A673 (cell line): ENCODE measurements at regions not wholly inside any gene's neighbourhood (a gene's known extent, or its start where the extent isn't known, plus 50 kb on each side); places are given as distances from the start of the nearest gene placed in this dataset.

Experiments used
- BruUV-seq: library from RNA; stranded (reverse); fragments of 400-500 nt; replicated peaks from 2 replicates; lab custom pipeline; 2021; lab: Mats Ljungman, UMichigan
- CTCF ChIA-PET: fragments of 300-600 bp; sonication (Branson Sonifier 250); formaldehyde crosslinking; loops from one replicate; lab custom pipeline; 2022; ENCODE audit warnings: antibody characterized with exemption; lab: Charles Lee
- POLR2A ChIA-PET: fragments of 300-600 bp; sonication (Branson Sonifier 250); formaldehyde crosslinking; loops from one replicate; lab custom pipeline; 2022; ENCODE audit warnings: antibody characterized with exemption; ENCODE audit not compliant: low non-redundant PET; lab: Charles Lee
- DNase-seq: peaks from one replicate; pipeline ENCODE4 v3.0.0-alpha.2; 2015; ENCODE audit warnings: low spot score
- H3K27ac ChIP-seq: fragments of 200-600 bp; sonication (generic); 2 replicates; pipeline ENCODE4 v1.5.1; 2016; ENCODE audit warnings: mixed run types, low read depth, mild to moderate bottlenecking, mixed read lengths, antibody characterized with exemption, low read length; ENCODE audit not compliant: poor library complexity, severe bottlenecking
- H3K27me3 ChIP-seq: fragments of 200-600 bp; sonication (generic); replicated peaks from 2 replicates; pipeline ENCODE4 v1.6.1; 2017; ENCODE audit warnings: mixed run types, low read depth, mild to moderate bottlenecking, mixed read lengths, antibody characterized with exemption, low read length; ENCODE audit not compliant: insufficient read depth, poor library complexity
- H3K36me3 ChIP-seq: fragments of 200-600 bp; sonication (generic); 2 replicates; pipeline ENCODE4 v1.6.1; 2016; ENCODE audit warnings: mixed run types, mild to moderate bottlenecking, mixed read lengths, antibody characterized with exemption, low read length; ENCODE audit not compliant: insufficient read depth, poor library complexity, severe bottlenecking
- H3K4me1 ChIP-seq: fragments of 200-600 bp; sonication (generic); 2 replicates; pipeline ENCODE4 v1.6.1; 2017; ENCODE audit warnings: mixed run types, mild to moderate bottlenecking, mixed read lengths, antibody characterized with exemption, low read length; ENCODE audit not compliant: insufficient read depth, poor library complexity, severe bottlenecking
- H3K4me3 ChIP-seq: fragments of 200-600 bp; sonication (generic); 2 replicates; pipeline ENCODE4 v1.5.1; 2016; ENCODE audit warnings: low read depth, mixed run types, mild to moderate bottlenecking, mixed read lengths, low read length; ENCODE audit not compliant: poor library complexity, severe bottlenecking
- H3K9me3 ChIP-seq: fragments of 200-600 bp; sonication (generic); 2 replicates; pipeline ENCODE4 v1.6.1; 2016; ENCODE audit warnings: mixed run types, low read depth, mild to moderate bottlenecking, mixed read lengths, antibody characterized with exemption, low read length; ENCODE audit not compliant: poor library complexity, severe bottlenecking
- CTCF ChIP-seq: fragments of 300-800, 200-600 bp; sonication (generic); conservative IDR thresholded peaks from 2 replicates; pipeline ENCODE4 v1.5.1; 2017; ENCODE audit warnings: low read depth, mild to moderate bottlenecking, antibody characterized with exemption, low read length, moderate library complexity, mixed read lengths
- EZH2 ChIP-seq: fragments of 200-600 bp; sonication (generic); IDR thresholded peaks from 2 replicates; pipeline ENCODE4 v1.6.1; 2017; ENCODE audit warnings: borderline replicate concordance, low read depth, mild to moderate bottlenecking, mixed read lengths, antibody characterized with exemption, low read length; ENCODE audit not compliant: poor library complexity, severe bottlenecking
- intact Hi-C: fragments of 100-400 bp; cut with micrococcal nuclease; formaldehyde crosslinking; loops from one replicate; pipeline ENCODE4 v1.10.0; 2022; ENCODE audit not compliant: unreplicated experiment

DNA sequence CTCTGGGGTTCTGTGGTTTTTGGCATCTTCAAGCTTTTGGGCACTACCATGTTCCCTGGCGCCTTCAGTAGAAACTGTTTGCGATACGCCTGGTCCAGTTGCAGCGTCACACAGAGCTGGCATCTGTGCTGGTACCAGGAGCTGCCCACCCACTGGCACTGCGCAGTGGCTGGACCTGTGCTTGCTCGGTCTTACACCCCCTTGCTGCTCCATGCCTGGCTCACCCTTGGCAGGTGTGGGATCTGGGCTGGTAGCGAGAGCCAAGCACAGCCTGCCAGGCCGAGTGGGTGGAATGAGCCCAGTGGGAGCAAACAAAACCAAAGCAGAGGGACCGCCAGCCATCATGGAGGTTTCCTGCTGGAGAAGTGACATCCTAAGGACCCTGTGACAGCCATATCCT, 170.2 kb upstream of the IRX2 start:
- TF ChIP-seq EZH2: no peak
- no TSS peak for BruUV-seq
- no peaks in the 10 kb centered on the region for H3K27me3 ChIP-seq
- ChIA-PET POLR2A (no interaction called here), CTCF (no interaction called here)
- H3K4me1 ChIP-seq: no peaks in the 10 kb centered on the region
- H3K27ac ChIP-seq: no peak overlapping the region
- H3K4me3 ChIP-seq: no peak overlapping the region
- DNase-seq: no peak
- peaks cover 64% of the 10 kb centered on the region for H3K9me3 ChIP-seq
- intact Hi-C loops: no loop called here
- no peaks in the 10 kb centered on the region for H3K36me3 ChIP-seq

GRCh38 chr5:2921176-2921575, 169.7 kb upstream of the IRX2 start:
- Histone ChIP-seq H3K4me3 (no peak overlapping the region), H3K4me1 (no peaks in the 10 kb centered on the region), H3K27me3 (no peaks in the 10 kb centered on the region), H3K9me3 (peaks cover 67% of the 10 kb centered on the region), H3K36me3 (no peaks in the 10 kb centered on the region), H3K27ac (no peak overlapping the region)
- POLR2A ChIA-PET: no interaction called here
- BruUV-seq: no TSS peak
- intact Hi-C loops: no loop called here
- no peak for DNase-seq
- CTCF ChIA-PET: no interaction called here
- no peak for TF ChIP-seq CTCF
- TF ChIP-seq EZH2: no peak

DNA sequence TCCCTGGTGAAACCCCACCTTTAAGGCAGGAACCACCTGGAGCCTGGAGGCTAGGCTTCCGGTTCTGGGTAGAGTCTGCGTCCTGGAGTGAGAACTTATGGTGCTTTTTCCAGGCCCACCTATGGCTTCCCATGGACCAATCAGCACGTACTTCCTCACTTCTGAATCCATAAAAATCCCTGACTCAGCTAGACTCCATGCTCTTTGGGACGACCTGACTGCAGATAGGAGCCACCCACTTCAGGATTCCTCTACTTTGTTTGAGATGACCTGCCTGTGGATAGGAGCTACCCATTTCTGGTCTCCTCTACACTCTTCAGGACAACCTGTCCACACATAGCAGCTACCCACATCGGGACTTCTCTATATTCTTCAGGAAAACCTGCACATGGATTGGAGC, 168.8 kb upstream of the IRX2 start:
- intact Hi-C loops: no loop called here
- no peaks in the 10 kb centered on the region for H3K4me1 ChIP-seq
- CTCF ChIA-PET: no interaction called here
- POLR2A ChIA-PET: no interaction called here
- peaks cover 68% of the 10 kb centered on the region for H3K9me3 ChIP-seq
- H3K27me3 ChIP-seq: no peaks in the 10 kb centered on the region
- no peak for TF ChIP-seq EZH2
- no peak for TF ChIP-seq CTCF
- H3K36me3 ChIP-seq: no peaks in the 10 kb centered on the region
- BruUV-seq: no TSS peak
- DNase-seq: no peak
- no peak overlapping the region for H3K27ac ChIP-seq
- no peak overlapping the region for H3K4me3 ChIP-seq

- POLR2A ChIA-PET: no interaction called here
Measured at GRCh38 chr5:2919310-2920018, 168.0 kb upstream of the IRX2 start.

More at GRCh38 chr5:2919310-2920018, 168.0 kb upstream of the IRX2 start:
- TF ChIP-seq CTCF: no peak
- TF ChIP-seq EZH2: no peak
- Histone ChIP-seq H3K27ac (no peak overlapping the region), H3K4me1 (no peaks in the 10 kb centered on the region), H3K9me3 (peaks cover 68% of the 10 kb centered on the region), H3K36me3 (no peaks in the 10 kb centered on the region), H3K4me3 (no peak overlapping the region), H3K27me3 (no peaks in the 10 kb centered on the region)
- no peak for DNase-seq
- CTCF ChIA-PET: no interaction called here
- intact Hi-C loops: no loop called here
- BruUV-seq: no TSS peak
